HEK293 (cell line): ENCODE measurements at regions not wholly inside any gene's neighbourhood (a gene's known extent, or its start where the extent isn't known, plus 50 kb on each side); places are given as distances from the start of the nearest gene placed in this dataset.

Experiments
- CTCF ChIA-PET: fragments of 350-600 bp; formaldehyde crosslinking; extraction: SDS; loops from one replicate; lab custom pipeline; 2021; ENCODE audit warnings: antibody characterized with exemption; lab: Yijun Ruan, JAX
- POLR2A ChIA-PET: fragments of 300-600 bp; formaldehyde crosslinking; extraction: SDS; loops from one replicate; lab custom pipeline; 2020; ENCODE audit warnings: antibody characterized with exemption, inconsistent platforms; lab: Yijun Ruan, JAX
- H3K27ac ChIP-seq: fragments of 200-500 bp; sonication (Bioruptor generic); 2 replicates; pipeline ENCODE4 v1.5.1; 2014; ENCODE audit warnings: low read depth, low read length, control low read depth, inconsistent platforms; ENCODE audit errors: extremely low read depth
- H3K36me3 ChIP-seq, 2 experiments: fragments of 200-500 bp in 1 of 2; sonication (Bioruptor generic) in 1 of 2; 1 replicate in 1 of 2; 2 replicates in 1 of 2; pipeline ENCODE4 v1.5.1; 2014 to 2017; ENCODE audit warnings: inconsistent platforms in 2 of 2, low read length in 2 of 2; ENCODE audit not compliant: control insufficient read depth in 2 of 2, insufficient read depth in 1 of 2
- H3K4me1 ChIP-seq: fragments of 200-500 bp; sonication (Bioruptor generic); 2 replicates; pipeline ENCODE4 v1.5.1; 2014; ENCODE audit warnings: mild to moderate bottlenecking, low read length, inconsistent platforms; ENCODE audit not compliant: control insufficient read depth, insufficient read depth
- H3K4me3 ChIP-seq: 2 replicates; pipeline ENCODE4 v1.5.1; 2011; ENCODE audit warnings: low read depth, mild to moderate bottlenecking, control low read depth, low read length, moderate library complexity
- H3K9me3 ChIP-seq: fragments of 200-500 bp; sonication (Bioruptor generic); 2 replicates; pipeline ENCODE4 v1.5.1; 2014; ENCODE audit warnings: low read depth, low read length, inconsistent platforms; ENCODE audit not compliant: control insufficient read depth, insufficient read depth
- FEZF1 ChIP-seq: fragments of 450-650 bp; formaldehyde crosslinking; IDR thresholded peaks from 2 replicates; pipeline ENCODE4 v1.5.1; 2016; ENCODE audit warnings: missing biosample characterization, missing genetic modification characterization
- GLI2 ChIP-seq: fragments of 450-650 bp; formaldehyde crosslinking; IDR thresholded peaks from 2 replicates; pipeline ENCODE4; 2017; ENCODE audit warnings: missing biosample characterization, missing genetic modification characterization, low read depth, borderline replicate concordance
- MEIS1 ChIP-seq: sonication (generic); formaldehyde crosslinking; IDR thresholded peaks from 2 replicates; pipeline ENCODE4 v1.8.1; 2022; ENCODE audit warnings: missing genetic modification reagents, mild to moderate bottlenecking, borderline replicate concordance
- SALL2 ChIP-seq: fragments of 450-650 bp; formaldehyde crosslinking; IDR thresholded peaks from 2 replicates; pipeline ENCODE4 v1.5.0; 2017; ENCODE audit warnings: missing biosample characterization, mild to moderate bottlenecking, missing genetic modification characterization, borderline replicate concordance
- TRIM28 ChIP-seq: IDR thresholded peaks from 2 replicates; pipeline ENCODE4 v1.6.1; 2011; ENCODE audit warnings: low read length, control low read depth, borderline replicate concordance
- YY1 ChIP-seq: fragments of 450-650 bp; formaldehyde crosslinking; IDR thresholded peaks from 2 replicates; pipeline ENCODE4 v1.5.1; 2018; ENCODE audit warnings: missing biosample characterization, missing genetic modification characterization
- ZBTB1 ChIP-seq: fragments of 450-650 bp; formaldehyde crosslinking; IDR thresholded peaks from 2 replicates; pipeline ENCODE4 v1.5.1; 2016; ENCODE audit warnings: missing biosample characterization, missing genetic modification characterization
- ZFHX2 ChIP-seq: fragments of 450-650 bp; formaldehyde crosslinking; conservative IDR thresholded peaks from 2 replicates; pipeline ENCODE4 v1.5.1; 2016; ENCODE audit warnings: missing biosample characterization, missing genetic modification characterization
- ZFP41 ChIP-seq: fragments of 450-650 bp; formaldehyde crosslinking; IDR thresholded peaks from 2 replicates; pipeline ENCODE4 v1.5.1; 2016; ENCODE audit warnings: missing biosample characterization, missing genetic modification characterization, borderline replicate concordance
- ZNF138 ChIP-seq: fragments of 450-650 bp; formaldehyde crosslinking; IDR thresholded peaks from 2 replicates; pipeline ENCODE4 v1.5.1; 2016; ENCODE audit warnings: missing biosample characterization, missing genetic modification characterization, borderline replicate concordance
- ZNF211 ChIP-seq: fragments of 450-650 bp; formaldehyde crosslinking; IDR thresholded peaks from 2 replicates; pipeline ENCODE4 v1.5.1; 2016; ENCODE audit warnings: low read depth, missing biosample characterization, missing genetic modification characterization
- ZNF274 ChIP-seq, 2 experiments: fragments of 200-500 bp in 1 of 2; fragments of 450-650 bp in 1 of 2; sonication (Bioruptor generic) in 1 of 2; formaldehyde crosslinking in 1 of 2; IDR thresholded peaks; 2 replicates each; pipeline versions ENCODE4 v1.5.1 to v1.6.1; 2014 to 2016; ENCODE audit warnings: borderline replicate concordance in 1 of 2, inconsistent platforms in 1 of 2, low read length in 1 of 2, missing biosample characterization in 1 of 2, missing genetic modification characterization in 1 of 2
- ZNF292 ChIP-seq: fragments of 450-650 bp; formaldehyde crosslinking; IDR thresholded peaks from 2 replicates; pipeline ENCODE4 v1.5.1; 2016; ENCODE audit warnings: low read depth, missing biosample characterization, missing genetic modification characterization, borderline replicate concordance
- ZNF48 ChIP-seq: fragments of 450-650 bp; formaldehyde crosslinking; IDR thresholded peaks from 2 replicates; pipeline ENCODE4 v1.5.1; 2016; ENCODE audit warnings: missing biosample characterization, missing genetic modification characterization
- ZNF514 ChIP-seq: fragments of 450-650 bp; formaldehyde crosslinking; IDR thresholded peaks from 2 replicates; pipeline ENCODE4 v1.5.1; 2016; ENCODE audit warnings: missing biosample characterization, missing genetic modification characterization
- ZNF555 ChIP-seq: fragments of 450-650 bp; formaldehyde crosslinking; conservative IDR thresholded peaks from 2 replicates; pipeline ENCODE4 v1.5.1; 2017; ENCODE audit warnings: missing biosample characterization, mild to moderate bottlenecking, missing genetic modification characterization, inconsistent platforms
- ZNF560 ChIP-seq: fragments of 450-650 bp; formaldehyde crosslinking; IDR thresholded peaks from 2 replicates; pipeline ENCODE4 v1.5.1; 2017; ENCODE audit warnings: missing biosample characterization, missing genetic modification characterization, borderline replicate concordance
- ZNF624 ChIP-seq: fragments of 450-650 bp; formaldehyde crosslinking; IDR thresholded peaks from 2 replicates; pipeline ENCODE4 v1.5.1; 2017; ENCODE audit warnings: missing biosample characterization, missing genetic modification characterization
- ZNF707 ChIP-seq: fragments of 450-650 bp; formaldehyde crosslinking; IDR thresholded peaks from 2 replicates; pipeline ENCODE4 v1.5.1; 2016; ENCODE audit warnings: missing biosample characterization, missing genetic modification characterization
- ZNF830 ChIP-seq: fragments of 450-650 bp; IDR thresholded peaks from 2 replicates; pipeline ENCODE4 v1.5.0; 2018; ENCODE audit warnings: missing biosample characterization, missing genetic modification characterization, low read depth, mild to moderate bottlenecking, moderate library complexity
- TF ChIP-seq, protein P1 (sequence below): fragments of 450-650 bp; formaldehyde crosslinking; IDR thresholded peaks from 2 replicates; pipeline ENCODE4 v1.5.1; 2016; ENCODE audit warnings: missing biosample characterization, missing genetic modification characterization
- TF ChIP-seq, protein P2 (sequence below): fragments of 450-650 bp; formaldehyde crosslinking; IDR thresholded peaks from 2 replicates; pipeline ENCODE4 v1.5.1; 2016; ENCODE audit warnings: missing biosample characterization, missing genetic modification characterization
- TF ChIP-seq, protein P3 (sequence below): fragments of 450-650 bp; IDR thresholded peaks from 2 replicates; pipeline ENCODE4 v1.5.1; 2018; ENCODE audit warnings: missing biosample characterization, mild to moderate bottlenecking, missing genetic modification characterization
- TF ChIP-seq, protein P4 (sequence below): fragments of 450-650 bp; formaldehyde crosslinking; IDR thresholded peaks from 2 replicates; pipeline ENCODE4 v1.5.1; 2016; ENCODE audit warnings: missing biosample characterization, missing genetic modification characterization, low read depth

DNA sequence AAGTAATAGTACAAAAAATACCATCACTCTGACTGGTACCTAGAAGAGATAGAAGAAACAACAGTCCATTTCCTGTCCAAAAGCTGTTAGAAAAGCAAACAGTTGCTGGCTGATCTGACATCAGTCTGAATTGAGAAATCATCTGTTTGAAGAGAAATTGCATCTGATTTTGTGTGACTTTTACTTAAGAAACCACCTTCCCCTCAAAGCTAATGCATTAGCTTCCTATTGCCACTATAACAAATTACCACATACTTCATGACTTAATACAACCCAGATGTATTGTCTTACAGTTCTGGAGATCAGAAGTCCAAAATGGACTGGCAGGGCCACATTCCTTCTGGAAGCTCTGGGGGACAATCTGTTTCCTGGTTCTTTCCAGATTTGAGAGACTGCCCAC lies 385.9 kb upstream of the TLE4 start (continued):
- no peak for TF ChIP-seq ZNF830
- TF ChIP-seq, protein P1, sequence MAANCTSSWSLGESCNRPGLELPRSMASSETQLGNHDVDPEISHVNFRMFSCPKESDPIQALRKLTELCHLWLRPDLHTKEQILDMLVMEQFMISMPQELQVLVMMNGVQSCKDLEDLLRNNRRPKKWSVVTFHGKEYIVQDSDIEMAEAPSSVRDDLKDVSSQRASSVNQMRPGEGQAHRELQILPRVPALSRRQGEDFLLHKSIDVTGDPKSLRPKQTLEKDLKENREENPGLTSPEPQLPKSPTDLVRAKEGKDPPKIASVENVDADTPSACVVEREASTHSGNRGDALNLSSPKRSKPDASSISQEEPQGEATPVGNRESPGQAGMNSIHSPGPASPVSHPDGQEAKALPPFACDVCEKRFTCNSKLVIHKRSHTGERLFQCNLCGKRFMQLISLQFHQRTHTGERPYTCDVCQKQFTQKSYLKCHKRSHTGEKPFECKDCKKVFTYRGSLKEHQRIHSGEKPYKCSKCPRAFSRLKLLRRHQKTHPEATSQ (tag by site-specific recombination), result no peak
- TF ChIP-seq, protein P2, sequence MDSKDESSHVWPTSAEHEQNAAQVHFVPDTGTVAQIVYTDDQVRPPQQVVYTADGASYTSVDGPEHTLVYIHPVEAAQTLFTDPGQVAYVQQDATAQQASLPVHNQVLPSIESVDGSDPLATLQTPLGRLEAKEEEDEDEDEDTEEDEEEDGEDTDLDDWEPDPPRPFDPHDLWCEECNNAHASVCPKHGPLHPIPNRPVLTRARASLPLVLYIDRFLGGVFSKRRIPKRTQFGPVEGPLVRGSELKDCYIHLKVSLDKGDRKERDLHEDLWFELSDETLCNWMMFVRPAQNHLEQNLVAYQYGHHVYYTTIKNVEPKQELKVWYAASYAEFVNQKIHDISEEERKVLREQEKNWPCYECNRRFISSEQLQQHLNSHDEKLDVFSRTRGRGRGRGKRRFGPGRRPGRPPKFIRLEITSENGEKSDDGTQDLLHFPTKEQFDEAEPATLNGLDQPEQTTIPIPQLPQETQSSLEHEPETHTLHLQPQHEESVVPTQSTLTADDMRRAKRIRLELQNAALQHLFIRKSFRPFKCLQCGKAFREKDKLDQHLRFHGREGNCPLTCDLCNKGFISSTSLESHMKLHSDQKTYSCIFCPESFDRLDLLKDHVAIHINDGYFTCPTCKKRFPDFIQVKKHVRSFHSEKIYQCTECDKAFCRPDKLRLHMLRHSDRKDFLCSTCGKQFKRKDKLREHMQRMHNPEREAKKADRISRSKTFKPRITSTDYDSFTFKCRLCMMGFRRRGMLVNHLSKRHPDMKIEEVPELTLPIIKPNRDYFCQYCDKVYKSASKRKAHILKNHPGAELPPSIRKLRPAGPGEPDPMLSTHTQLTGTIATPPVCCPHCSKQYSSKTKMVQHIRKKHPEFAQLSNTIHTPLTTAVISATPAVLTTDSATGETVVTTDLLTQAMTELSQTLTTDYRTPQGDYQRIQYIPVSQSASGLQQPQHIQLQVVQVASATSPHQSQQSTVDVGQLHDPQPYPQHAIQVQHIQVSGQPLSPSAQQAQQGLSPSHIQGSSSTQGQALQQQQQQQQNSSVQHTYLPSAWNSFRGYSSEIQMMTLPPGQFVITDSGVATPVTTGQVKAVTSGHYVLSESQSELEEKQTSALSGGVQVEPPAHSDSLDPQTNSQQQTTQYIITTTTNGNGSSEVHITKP (tag by site-specific recombination), result no peak

DNA sequence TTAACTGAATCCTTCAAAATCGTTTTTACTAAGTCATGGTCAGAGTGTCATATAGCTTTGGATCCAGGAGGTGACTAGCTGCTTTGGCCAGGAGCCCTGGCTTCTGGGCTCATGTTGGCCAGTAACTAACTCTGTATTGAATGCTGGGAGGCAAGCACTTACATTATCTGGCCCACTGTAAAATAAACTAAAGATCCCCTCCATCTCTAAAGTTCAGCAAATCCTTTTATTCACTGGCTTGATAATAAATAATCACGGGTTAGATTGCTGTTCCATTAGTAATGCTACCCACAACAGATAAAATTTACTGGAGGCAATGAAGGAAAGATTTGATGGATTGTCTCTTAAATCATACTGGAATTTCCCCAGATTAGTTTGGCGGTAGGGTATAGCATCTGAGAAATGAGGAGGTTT lies 382.2 kb upstream of the TLE4 start:
- no peaks in the 10 kb centered on the region for H3K4me1 ChIP-seq
- TF ChIP-seq ZNF707 (tag by site-specific recombination), result no peak
- peak; percentile 90 for TF ChIP-seq TRIM28
- TF ChIP-seq, all 188 proteins: peak for 1
- ChIA-PET CTCF (no interaction called here), POLR2A (no interaction called here)
- Histone ChIP-seq H3K36me3 (no peaks in the 10 kb centered on the region), H3K27ac (no peak overlapping the region), H3K9me3 (no peaks in the 10 kb centered on the region), H3K4me3 (no peak overlapping the region)

DNA sequence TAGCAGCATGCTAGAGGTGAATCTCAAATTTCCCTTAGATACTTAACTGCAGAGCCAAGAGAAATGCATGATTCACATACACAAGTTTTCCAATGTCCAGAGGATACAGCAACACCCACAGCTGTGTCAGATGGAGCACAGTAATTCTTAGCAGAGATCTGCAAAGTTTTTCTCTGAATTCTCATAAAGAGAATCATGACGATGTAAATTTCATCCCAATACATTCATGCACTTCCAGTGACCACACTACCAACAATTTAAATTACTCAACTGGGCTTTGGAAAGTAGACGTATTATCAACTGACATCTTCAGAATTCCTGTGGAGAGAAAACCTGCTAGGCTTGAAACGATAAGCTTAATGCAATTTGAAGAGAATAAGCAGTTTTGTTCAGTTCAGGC lies 378.8 kb upstream of the TLE4 start:
- no peaks in the 10 kb centered on the region for H3K4me1 ChIP-seq
- no peak overlapping the region for H3K27ac ChIP-seq
- ChIA-PET POLR2A (no interaction called here), CTCF (no interaction called here)
- no peak overlapping the region for H3K4me3 ChIP-seq
- TF ChIP-seq ZFP41 (tag by site-specific recombination) (no peak), SALL2 (no peak), GLI2 (tag by site-specific recombination) (no peak), ZBTB1 (tag by site-specific recombination) (no peak), MEIS1 (CRISPR knock-in tag) (no peak), FEZF1 (no peak), ZNF138 (tag by site-specific recombination) (no peak), ZNF274 (IDR thresholded peaks at IDR 0.05; ENCODE audit: low read length) (no peak), ZNF274 (tag by site-specific recombination; IDR thresholded peaks at IDR 0.05; ENCODE audit: borderline replicate concordance) (no peak), ZFHX2 (tag by site-specific recombination) (no peak), YY1 (tag by site-specific recombination) (no peak), ZNF48 (tag by site-specific recombination) (no peak), ZNF514 (no peak), ZNF624 (tag by site-specific recombination) (no peak), ZNF555 (tag by site-specific recombination) (no peak), ZNF211 (no peak), ZNF292 (tag by site-specific recombination) (no peak), ZNF560 (tag by site-specific recombination) (no peak)
- TF ChIP-seq, protein P3, sequence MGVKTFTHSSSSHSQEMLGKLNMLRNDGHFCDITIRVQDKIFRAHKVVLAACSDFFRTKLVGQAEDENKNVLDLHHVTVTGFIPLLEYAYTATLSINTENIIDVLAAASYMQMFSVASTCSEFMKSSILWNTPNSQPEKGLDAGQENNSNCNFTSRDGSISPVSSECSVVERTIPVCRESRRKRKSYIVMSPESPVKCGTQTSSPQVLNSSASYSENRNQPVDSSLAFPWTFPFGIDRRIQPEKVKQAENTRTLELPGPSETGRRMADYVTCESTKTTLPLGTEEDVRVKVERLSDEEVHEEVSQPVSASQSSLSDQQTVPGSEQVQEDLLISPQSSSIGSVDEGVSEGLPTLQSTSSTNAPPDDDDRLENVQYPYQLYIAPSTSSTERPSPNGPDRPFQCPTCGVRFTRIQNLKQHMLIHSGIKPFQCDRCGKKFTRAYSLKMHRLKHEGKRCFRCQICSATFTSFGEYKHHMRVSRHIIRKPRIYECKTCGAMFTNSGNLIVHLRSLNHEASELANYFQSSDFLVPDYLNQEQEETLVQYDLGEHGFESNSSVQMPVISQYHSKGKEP (tag by site-specific recombination), result no peak
- TF ChIP-seq, protein P4, sequence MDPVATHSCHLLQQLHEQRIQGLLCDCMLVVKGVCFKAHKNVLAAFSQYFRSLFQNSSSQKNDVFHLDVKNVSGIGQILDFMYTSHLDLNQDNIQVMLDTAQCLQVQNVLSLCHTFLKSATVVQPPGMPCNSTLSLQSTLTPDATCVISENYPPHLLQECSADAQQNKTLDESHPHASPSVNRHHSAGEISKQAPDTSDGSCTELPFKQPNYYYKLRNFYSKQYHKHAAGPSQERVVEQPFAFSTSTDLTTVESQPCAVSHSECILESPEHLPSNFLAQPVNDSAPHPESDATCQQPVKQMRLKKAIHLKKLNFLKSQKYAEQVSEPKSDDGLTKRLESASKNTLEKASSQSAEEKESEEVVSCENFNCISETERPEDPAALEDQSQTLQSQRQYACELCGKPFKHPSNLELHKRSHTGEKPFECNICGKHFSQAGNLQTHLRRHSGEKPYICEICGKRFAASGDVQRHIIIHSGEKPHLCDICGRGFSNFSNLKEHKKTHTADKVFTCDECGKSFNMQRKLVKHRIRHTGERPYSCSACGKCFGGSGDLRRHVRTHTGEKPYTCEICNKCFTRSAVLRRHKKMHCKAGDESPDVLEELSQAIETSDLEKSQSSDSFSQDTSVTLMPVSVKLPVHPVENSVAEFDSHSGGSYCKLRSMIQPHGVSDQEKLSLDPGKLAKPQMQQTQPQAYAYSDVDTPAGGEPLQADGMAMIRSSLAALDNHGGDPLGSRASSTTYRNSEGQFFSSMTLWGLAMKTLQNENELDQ (tag by site-specific recombination), result no peak
- no peaks in the 10 kb centered on the region for H3K9me3 ChIP-seq
- H3K36me3 ChIP-seq, result no peaks in the 10 kb centered on the region
